HEK293T (cell line): ENCODE measurements at regions not wholly inside any gene's neighbourhood (a gene's known extent, or its start where the extent isn't known, plus 50 kb on each side); places are given as distances from the start of the nearest gene placed in this dataset.

Experiments
- CTCF ChIA-PET: fragments of 350-600 bp; formaldehyde crosslinking; extraction: SDS; loops from one replicate; lab custom pipeline; 2021; ENCODE audit warnings: antibody characterized with exemption, inconsistent platforms; lab: Yijun Ruan, JAX
- POLR2A ChIA-PET: fragments of 350-600 bp; formaldehyde crosslinking; extraction: SDS; loops from one replicate; lab custom pipeline; 2020; ENCODE audit warnings: antibody characterized with exemption, inconsistent platforms; lab: Yijun Ruan, JAX
- DNase-seq: peaks from one replicate; pipeline ENCODE4 v3.0.0; 2012; ENCODE audit warnings: mixed read lengths; ENCODE audit errors: extremely low spot score
- ARNT ChIP-seq: fragments of 450-650 bp; IDR thresholded peaks from 2 replicates; pipeline ENCODE4 v1.6.1; 2017; ENCODE audit warnings: mild to moderate bottlenecking
- BHLHE40 ChIP-seq: fragments of 450-650 bp; IDR thresholded peaks from 2 replicates; pipeline ENCODE4 v1.6.1; 2016; ENCODE audit warnings: mild to moderate bottlenecking, moderate library complexity, borderline replicate concordance
- CTBP1 ChIP-seq: fragments of 450-650 bp; IDR thresholded peaks from 2 replicates; pipeline ENCODE4 v1.6.1; 2016; ENCODE audit warnings: borderline replicate concordance
- ELF4 ChIP-seq: fragments of 450-650 bp; IDR thresholded peaks from 2 replicates; pipeline ENCODE4 v1.6.1; 2017; ENCODE audit warnings: antibody characterized with exemption
- FOXA1 ChIP-seq: fragments of 450-650 bp; IDR thresholded peaks from 2 replicates; pipeline ENCODE4 v1.6.1; 2016; ENCODE audit warnings: mild to moderate bottlenecking
- FOXK2 ChIP-seq: fragments of 450-650 bp; IDR thresholded peaks from 2 replicates; pipeline ENCODE4 v1.6.1; 2016; ENCODE audit warnings: mild to moderate bottlenecking
- FOXM1 ChIP-seq: fragments of 450-650 bp; IDR thresholded peaks from 2 replicates; pipeline ENCODE4 v1.6.1; 2017; ENCODE audit warnings: mild to moderate bottlenecking, borderline replicate concordance
- HDGF ChIP-seq: fragments of 450-650 bp; IDR thresholded peaks from 2 replicates; pipeline ENCODE4 v1.6.1; 2017; ENCODE audit warnings: antibody characterized with exemption, borderline replicate concordance
- L3MBTL2 ChIP-seq: fragments of 450-650 bp; conservative IDR thresholded peaks from 2 replicates; pipeline ENCODE4 v1.6.1; 2016; ENCODE audit warnings: mild to moderate bottlenecking
- LEF1 ChIP-seq: fragments of 450-650 bp; IDR thresholded peaks from 2 replicates; pipeline ENCODE4 v1.6.1; 2017; ENCODE audit warnings: mild to moderate bottlenecking, borderline replicate concordance
- NFRKB ChIP-seq: fragments of 450-650 bp; IDR thresholded peaks from 2 replicates; pipeline ENCODE4 v1.6.1; 2016; ENCODE audit warnings: mild to moderate bottlenecking, moderate library complexity
- SP1 ChIP-seq: fragments of 450-650 bp; IDR thresholded peaks from 2 replicates; pipeline ENCODE4 v1.6.1; 2017
- SUZ12 ChIP-seq: fragments of 450-650 bp; IDR thresholded peaks from 2 replicates; pipeline ENCODE4 v1.6.1; 2016; ENCODE audit warnings: mild to moderate bottlenecking
- TARDBP ChIP-seq: fragments of 450-650 bp; IDR thresholded peaks from 2 replicates; pipeline ENCODE4 v1.6.1; 2016
- ZNF384 ChIP-seq: fragments of 450-650 bp; IDR thresholded peaks from 2 replicates; pipeline ENCODE4 v1.6.1; 2016
- TF ChIP-seq, protein P1 (sequence below): fragments of 450-650 bp; IDR thresholded peaks from 2 replicates; pipeline ENCODE4 v1.6.1; 2016

DNA sequence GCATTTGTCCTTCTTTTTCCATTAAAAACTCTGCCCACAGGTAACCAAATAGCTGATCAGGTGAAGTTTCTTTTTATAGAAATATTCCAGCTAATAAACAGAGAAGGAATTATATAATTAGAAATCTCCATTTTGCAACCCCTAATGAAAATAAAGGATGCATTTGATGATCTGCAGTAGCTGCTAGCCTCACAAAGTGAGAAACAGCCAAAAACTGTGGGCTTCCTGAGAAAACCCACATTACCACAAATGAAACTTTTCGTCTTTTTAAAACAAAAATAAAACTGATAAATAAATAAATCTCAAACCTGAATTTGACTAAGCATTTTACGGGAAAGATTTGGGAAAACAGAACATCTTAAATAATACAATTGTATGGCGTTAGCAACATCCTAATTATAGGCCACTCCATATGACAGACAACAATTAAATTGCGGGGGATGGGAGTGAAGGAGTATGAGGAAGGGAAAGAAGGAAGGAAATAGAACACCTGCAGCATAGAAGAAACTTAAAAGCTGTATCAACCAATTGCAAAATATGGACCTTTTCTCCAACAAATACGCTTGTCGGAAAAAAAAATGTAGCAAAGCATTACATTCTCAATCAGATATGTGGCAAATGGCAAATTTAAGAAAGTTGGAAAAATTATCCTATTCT, 283.0 kb upstream of the ITGA1 start:
- ChIA-PET POLR2A (no interaction called here), CTCF (no interaction called here)
- DNase-seq: no peak
- no peak for TF ChIP-seq SP1
- no peak for TF ChIP-seq L3MBTL2
- no peak for TF ChIP-seq BHLHE40
- TF ChIP-seq TARDBP: no peak
- TF ChIP-seq, protein P1, sequence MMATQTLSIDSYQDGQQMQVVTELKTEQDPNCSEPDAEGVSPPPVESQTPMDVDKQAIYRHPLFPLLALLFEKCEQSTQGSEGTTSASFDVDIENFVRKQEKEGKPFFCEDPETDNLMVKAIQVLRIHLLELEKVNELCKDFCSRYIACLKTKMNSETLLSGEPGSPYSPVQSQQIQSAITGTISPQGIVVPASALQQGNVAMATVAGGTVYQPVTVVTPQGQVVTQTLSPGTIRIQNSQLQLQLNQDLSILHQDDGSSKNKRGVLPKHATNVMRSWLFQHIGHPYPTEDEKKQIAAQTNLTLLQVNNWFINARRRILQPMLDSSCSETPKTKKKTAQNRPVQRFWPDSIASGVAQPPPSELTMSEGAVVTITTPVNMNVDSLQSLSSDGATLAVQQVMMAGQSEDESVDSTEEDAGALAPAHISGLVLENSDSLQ: no peak
- no peak for TF ChIP-seq LEF1

DNA sequence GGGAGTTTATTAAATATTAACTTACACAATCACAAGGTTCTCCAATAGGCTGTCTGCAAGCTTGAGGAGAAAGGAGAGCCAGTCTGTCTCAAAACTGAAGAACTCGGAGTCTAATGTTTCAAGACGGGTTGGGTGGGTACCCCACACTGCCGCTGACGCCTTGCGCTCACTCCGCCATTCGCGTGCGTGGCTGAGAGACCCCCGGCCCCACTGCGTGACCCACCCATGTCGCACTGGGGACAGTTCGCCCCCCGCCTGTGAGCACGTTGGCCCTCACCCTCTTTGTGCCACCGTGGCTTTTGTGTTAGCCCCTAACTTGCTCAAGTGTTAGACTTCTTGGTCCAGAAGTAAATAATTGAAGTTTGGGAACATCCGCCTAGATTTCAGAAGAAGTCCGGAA, 270.0 kb upstream of the ITGA1 start:
- ChIA-PET POLR2A (no interaction called here), CTCF (no interaction called here)
- DNase-seq: no peak
- TF ChIP-seq, protein P1: no peak
- no peak for TF ChIP-seq HDGF
- no peak for TF ChIP-seq FOXK2
- TF ChIP-seq BHLHE40: no peak
- TF ChIP-seq ARNT: no peak
- TF ChIP-seq ZNF384: no peak
- no peak for TF ChIP-seq SUZ12
- TF ChIP-seq ELF4: no peak
- no peak for TF ChIP-seq TARDBP
- TF ChIP-seq FOXM1: no peak
- TF ChIP-seq CTBP1: no peak
- TF ChIP-seq SP1: no peak
- no peak for TF ChIP-seq FOXA1
- TF ChIP-seq LEF1: no peak
- no peak for TF ChIP-seq NFRKB
- no peak for TF ChIP-seq L3MBTL2

DNA sequence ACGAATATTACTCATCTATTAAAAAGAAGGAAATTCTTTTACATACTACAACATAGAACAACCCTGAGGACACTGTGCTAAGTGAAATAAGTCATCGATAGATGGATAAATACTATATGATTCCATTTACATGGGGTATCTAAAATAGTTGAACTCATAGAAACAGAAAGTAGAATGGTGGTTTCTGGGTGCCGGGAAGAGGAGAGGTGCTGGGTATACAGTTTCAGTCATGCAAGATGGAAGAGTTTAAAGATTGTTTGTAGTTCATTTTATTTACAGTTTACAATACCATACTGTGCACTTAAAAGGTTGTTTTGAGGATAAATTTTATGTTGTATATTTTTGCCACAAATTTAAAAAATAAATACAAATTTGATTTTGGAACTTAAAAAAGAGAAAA, 267.5 kb upstream of the ITGA1 start:
- CTCF ChIA-PET: no interaction called here
- POLR2A ChIA-PET: no interaction called here
- TF ChIP-seq HDGF (no peak), FOXK2 (no peak), LEF1 (no peak), SP1 (no peak), NFRKB (no peak), BHLHE40 (no peak), FOXA1 (no peak), CTBP1 (no peak), L3MBTL2 (no peak), ELF4 (no peak), FOXM1 (no peak), ZNF384 (no peak), SUZ12 (no peak), ARNT (no peak), TARDBP (no peak)
- TF ChIP-seq, protein P1: no peak
- DNase-seq: no peak

DNA sequence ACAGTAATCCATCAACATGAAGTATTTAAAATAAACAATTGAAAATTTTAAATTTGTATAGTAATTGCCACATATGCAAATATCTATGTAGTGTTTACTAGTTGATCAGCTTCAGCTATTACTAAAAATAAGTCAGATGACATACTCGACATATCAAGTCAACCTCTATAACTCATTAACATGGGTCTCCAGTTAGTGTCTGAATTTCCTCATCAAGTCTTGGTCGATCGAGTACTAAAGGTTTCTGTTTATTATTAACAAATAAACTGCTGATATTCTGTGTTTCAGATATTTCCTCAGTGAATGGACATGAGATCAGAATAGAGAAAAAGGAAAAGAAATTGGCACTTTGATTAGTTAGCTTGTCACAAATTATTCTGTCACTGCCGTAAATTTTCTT, 266.5 kb upstream of the ITGA1 start:
- ChIA-PET CTCF (no interaction called here), POLR2A (no interaction called here)
- TF ChIP-seq ARNT (no peak), NFRKB (no peak), BHLHE40 (no peak), FOXK2 (no peak), ELF4 (no peak), SUZ12 (no peak), TARDBP (no peak), L3MBTL2 (no peak), HDGF (no peak), CTBP1 (no peak), SP1 (no peak), FOXA1 (no peak), LEF1 (no peak), FOXM1 (no peak), ZNF384 (no peak)
- TF ChIP-seq, protein P1: no peak
- DNase-seq: no peak

DNA sequence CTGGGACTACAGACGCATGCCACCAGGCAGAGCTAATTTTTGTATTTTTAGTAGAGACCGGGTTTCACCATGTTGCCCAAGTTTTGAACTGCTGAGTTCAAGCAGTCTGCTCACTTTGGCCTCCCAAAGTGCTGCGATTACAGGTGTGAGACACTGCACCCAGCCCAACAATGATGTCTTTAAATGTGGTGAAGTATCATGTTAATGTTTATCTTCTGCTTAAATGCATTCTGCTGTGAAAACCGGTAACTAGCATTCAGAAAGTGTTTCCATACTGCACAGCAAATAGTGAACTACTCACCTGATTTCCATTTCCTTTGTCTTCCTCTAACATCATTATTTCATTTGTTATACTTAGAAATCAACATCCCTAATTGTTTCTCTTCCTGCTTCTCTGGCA, 264.0 kb upstream of the ITGA1 start:
- DNase-seq: no peak
- TF ChIP-seq HDGF: no peak
- TF ChIP-seq, protein P1: no peak
- TF ChIP-seq ARNT: no peak
- no peak for TF ChIP-seq SUZ12
- TF ChIP-seq CTBP1: no peak
- TF ChIP-seq ELF4: no peak
- ChIA-PET CTCF (no interaction called here), POLR2A (no interaction called here)
